ENCODE measurements at regions not wholly inside any gene's neighbourhood (a gene's known extent, or its start where the extent isn't known, plus 50 kb on each side); places are given as distances from the start of the nearest gene placed in this dataset.

- no peak overlapping the region for H3K4me3 ChIP-seq (ENCODE audit: low read depth, low read length)
- TF ChIP-seq CTCF (IDR thresholded peaks at IDR 0.05; ENCODE audit: borderline replicate concordance, insufficient read depth, low read depth, low read length) = no peak
These were observed 320.7 kb downstream of the CDC5L start for GRCh38 chr6:44708208-44708607.

- TF ChIP-seq CTCF (IDR thresholded peaks at IDR 0.05; ENCODE audit: borderline replicate concordance, insufficient read depth, low read depth, low read length) = no peak
- no peak overlapping the region for H3K4me3 ChIP-seq (ENCODE audit: low read depth, low read length)
These were observed 325.0 kb downstream of the CDC5L start for GRCh38 chr6:44712353-44713111.

- H3K4me3 ChIP-seq (ENCODE audit: low read depth, low read length) = no peak overlapping the region
- TF ChIP-seq CTCF (IDR thresholded peaks at IDR 0.05; ENCODE audit: borderline replicate concordance, insufficient read depth, low read depth, low read length) = no peak
These were observed 327.7 kb downstream of the CDC5L start for GRCh38 chr6:44715188-44715587.

- TF ChIP-seq CTCF (IDR thresholded peaks at IDR 0.05; ENCODE audit: borderline replicate concordance, insufficient read depth, low read depth, low read length) = no peak
- no peak overlapping the region for H3K4me3 ChIP-seq (ENCODE audit: low read depth, low read length)
These were observed 328.4 kb downstream of the CDC5L start for GRCh38 chr6:44715925-44716324.

GRCh38 chr6:44717431-44717830 lies 329.9 kb downstream of the CDC5L start:
- TF ChIP-seq CTCF (IDR thresholded peaks at IDR 0.05; ENCODE audit: borderline replicate concordance, insufficient read depth, low read depth, low read length) = no peak
- H3K4me3 ChIP-seq (ENCODE audit: low read depth, low read length) = no peak overlapping the region

GRCh38 chr6:44721954-44722578 lies 334.6 kb downstream of the CDC5L start:
- TF ChIP-seq CTCF (IDR thresholded peaks at IDR 0.05; ENCODE audit: borderline replicate concordance, insufficient read depth, low read depth, low read length) = no peak

GRCh38 chr6:44722736-44723135 lies 335.2 kb downstream of the CDC5L start:
- no peak for TF ChIP-seq CTCF (IDR thresholded peaks at IDR 0.05; ENCODE audit: borderline replicate concordance, insufficient read depth, low read depth, low read length)

More at GRCh38 chr6:44721954-44722578, 334.6 kb downstream of the CDC5L start:
- no peak overlapping the region for H3K4me3 ChIP-seq (ENCODE audit: low read depth, low read length)

More at GRCh38 chr6:44722736-44723135, 335.2 kb downstream of the CDC5L start:
- no peak overlapping the region for H3K4me3 ChIP-seq (ENCODE audit: low read depth, low read length)
